ENCODE measurements at regions not wholly inside any gene's neighbourhood (a gene's known extent, or its start where the extent isn't known, plus 50 kb on each side); places are given as distances from the start of the nearest gene placed in this dataset.

GRCh38 chr1:98030483-98030882, 109.6 kb upstream of the DPYD start:
- no peak for DNase-seq (ENCODE audit: low read depth)
- H3K4me3 ChIP-seq (ENCODE audit: low read depth, low read length): no peak overlapping the region
- no peak for TF ChIP-seq CTCF (IDR thresholded peaks at IDR 0.05; ENCODE audit: insufficient read depth, low read depth, low read length, missing control alignments)

- DNase-seq (ENCODE audit: low read depth): no peak
- no peak for TF ChIP-seq CTCF (IDR thresholded peaks at IDR 0.05; ENCODE audit: insufficient read depth, low read depth, low read length, missing control alignments)
- H3K4me3 ChIP-seq (ENCODE audit: low read depth, low read length): no peak overlapping the region
Observed at GRCh38 chr1:98028800-98029199, 108.0 kb upstream of the DPYD start.

GRCh38 chr1:98027103-98027705, 106.4 kb upstream of the DPYD start:
- no peak for DNase-seq (ENCODE audit: low read depth)
- no peak overlapping the region for H3K4me3 ChIP-seq (ENCODE audit: low read depth, low read length)
- TF ChIP-seq CTCF (IDR thresholded peaks at IDR 0.05; ENCODE audit: insufficient read depth, low read depth, low read length, missing control alignments): no peak

- no peak overlapping the region for H3K4me3 ChIP-seq (ENCODE audit: low read depth, low read length)
- no peak for TF ChIP-seq CTCF (IDR thresholded peaks at IDR 0.05; ENCODE audit: insufficient read depth, low read depth, low read length, missing control alignments)
- DNase-seq (ENCODE audit: low read depth): no peak
Observed at GRCh38 chr1:98025858-98026257, 105.0 kb upstream of the DPYD start.

- no peak overlapping the region for H3K4me3 ChIP-seq (ENCODE audit: low read depth, low read length)
- no peak for TF ChIP-seq CTCF (IDR thresholded peaks at IDR 0.05; ENCODE audit: insufficient read depth, low read depth, low read length, missing control alignments)
- no peak for DNase-seq (ENCODE audit: low read depth)
Observed at GRCh38 chr1:98021126-98021525, 100.3 kb upstream of the DPYD start.

- H3K4me3 ChIP-seq (ENCODE audit: low read depth, low read length): no peak overlapping the region
- no peak for DNase-seq (ENCODE audit: low read depth)
- TF ChIP-seq CTCF (IDR thresholded peaks at IDR 0.05; ENCODE audit: insufficient read depth, low read depth, low read length, missing control alignments): no peak
Observed at GRCh38 chr1:98019747-98020146, 98.9 kb upstream of the DPYD start.

- no peak for DNase-seq (ENCODE audit: low read depth)
- TF ChIP-seq CTCF (IDR thresholded peaks at IDR 0.05; ENCODE audit: insufficient read depth, low read depth, low read length, missing control alignments): no peak
- H3K4me3 ChIP-seq (ENCODE audit: low read depth, low read length): no peak overlapping the region
Observed at GRCh38 chr1:98018074-98018473, 97.2 kb upstream of the DPYD start.

Measured in GM12865 (cell line).